ENCODE measurements at regions not wholly inside any gene's neighbourhood (a gene's known extent, or its start where the extent isn't known, plus 50 kb on each side); places are given as distances from the start of the nearest gene placed in this dataset.

GRCh38 chr13:71249011-71249410, 618.0 kb downstream of the DACH1 start:
- no peak for TF ChIP-seq CTCF (conservative IDR thresholded peaks at IDR 0.05; ENCODE audit: low read depth, low read length)
- TF ChIP-seq EZH2 (IDR thresholded peaks at IDR 0.05; ENCODE audit: low read length, unreplicated experiment): no peak
- H3K79me2 ChIP-seq (ENCODE audit: low read length): no peaks in the 10 kb centered on the region
- peak; percentile 41 for DNase-seq
- peak; percentile 82 for ATAC-seq
- H3K9me2 ChIP-seq (replicated peaks; ENCODE audit: low read length): no peaks in the 10 kb centered on the region
- H4K20me1 ChIP-seq (ENCODE audit: low read length): no peaks in the 10 kb centered on the region
- no peak overlapping the region for H3K4me3 ChIP-seq (ENCODE audit: low read length)
- H3K27ac ChIP-seq (ENCODE audit: low read length): no peak overlapping the region
- intact Hi-C loops (cut with micrococcal nuclease): no loop called here
- H3K9ac ChIP-seq (ENCODE audit: low read length): no peak overlapping the region
- no peaks in the 10 kb centered on the region for H3K27me3 ChIP-seq (ENCODE audit: low read length)
- no peaks in the 10 kb centered on the region for H3F3A ChIP-seq (ENCODE audit: low read length, unreplicated experiment)
- H2AFZ ChIP-seq (ENCODE audit: low read length): peak overlapping the region; percentile 30
- no peaks in the 10 kb centered on the region for H3K36me3 ChIP-seq (ENCODE audit: low read depth, low read length)
- peaks cover 19% of the 10 kb centered on the region for H3K4me1 ChIP-seq (ENCODE audit: insufficient read depth, low read length)
- H3K4me2 ChIP-seq (ENCODE audit: low read length): peak overlapping the region; percentile 46; the same call in 1 of the 2 replicates
- CTCF ChIA-PET: no interaction called here
- BruUV-seq (replicated peaks): no TSS peak
- POLR2A ChIA-PET (ENCODE audit: unreplicated experiment): no interaction called here
- no peaks in the 10 kb centered on the region for H3K9me3 ChIP-seq (ENCODE audit: low read length)

GRCh38 chr13:71244161-71244560, 622.8 kb downstream of the DACH1 start:
- Histone ChIP-seq H3K27ac (ENCODE audit: low read length) (no peak overlapping the region), H3F3A (ENCODE audit: low read length, unreplicated experiment) (no peaks in the 10 kb centered on the region), H2AFZ (ENCODE audit: low read length) (no peak overlapping the region), H3K9me3 (ENCODE audit: low read length) (no peaks in the 10 kb centered on the region), H3K4me1 (ENCODE audit: insufficient read depth, low read length) (peaks cover 6% of the 10 kb centered on the region), H3K79me2 (ENCODE audit: low read length) (no peaks in the 10 kb centered on the region), H4K20me1 (ENCODE audit: low read length) (no peaks in the 10 kb centered on the region), H3K9me2 (replicated peaks; ENCODE audit: low read length) (no peaks in the 10 kb centered on the region), H3K9ac (ENCODE audit: low read length) (no peak overlapping the region), H3K36me3 (ENCODE audit: low read depth, low read length) (no peaks in the 10 kb centered on the region), H3K27me3 (ENCODE audit: low read length) (no peaks in the 10 kb centered on the region), H3K4me3 (ENCODE audit: low read length) (no peak overlapping the region), H3K4me2 (ENCODE audit: low read length) (no peak overlapping the region)
- DNase-seq (no peak), ATAC-seq (no peak)
- intact Hi-C loops (cut with micrococcal nuclease): loop anchor here (5.0 kb wide), 1 partner anchor 233 kb away; no protein-coding TSS in a partner anchor
- POLR2A ChIA-PET (ENCODE audit: unreplicated experiment): no interaction called here
- TF ChIP-seq CTCF (conservative IDR thresholded peaks at IDR 0.05; ENCODE audit: low read depth, low read length) (no peak), EZH2 (IDR thresholded peaks at IDR 0.05; ENCODE audit: low read length, unreplicated experiment) (no peak), EZH2phosphoT487 (IDR thresholded peaks at IDR 0.05; ENCODE audit: borderline replicate concordance, low read length) (no peak)
- CTCF ChIA-PET: no interaction called here
- BruUV-seq (replicated peaks): no TSS peak

GRCh38 chr13:71242201-71242600, 624.8 kb downstream of the DACH1 start:
- no peak overlapping the region for H3K9ac ChIP-seq (ENCODE audit: low read length)
- no peaks in the 10 kb centered on the region for H3K9me3 ChIP-seq (ENCODE audit: low read length)
- no peaks in the 10 kb centered on the region for H3K4me1 ChIP-seq (ENCODE audit: insufficient read depth, low read length)
- no peak overlapping the region for H2AFZ ChIP-seq (ENCODE audit: low read length)
- no peaks in the 10 kb centered on the region for H3K9me2 ChIP-seq (replicated peaks; ENCODE audit: low read length)
- no TSS peak for BruUV-seq (replicated peaks)
- H3K4me2 ChIP-seq (ENCODE audit: low read length): no peak overlapping the region
- no peaks in the 10 kb centered on the region for H3K36me3 ChIP-seq (ENCODE audit: low read depth, low read length)
- no peak overlapping the region for H3K27ac ChIP-seq (ENCODE audit: low read length)
- H3K79me2 ChIP-seq (ENCODE audit: low read length): no peaks in the 10 kb centered on the region
- ATAC-seq (no peak), DNase-seq (no peak)
- no peaks in the 10 kb centered on the region for H3K27me3 ChIP-seq (ENCODE audit: low read length)
- ChIA-PET POLR2A (ENCODE audit: unreplicated experiment) (interaction anchor here (0.6 kb wide), 1 partner anchor 158 kb away, joined by 4 read pairs; no protein-coding TSS in a partner anchor), CTCF (interaction anchor here (0.6 kb wide), 1 partner anchor 513 kb away, joined by 3 read pairs; no protein-coding TSS in a partner anchor)
- intact Hi-C loops (cut with micrococcal nuclease): loop anchor here (5.0 kb wide), 1 partner anchor 235 kb away; no protein-coding TSS in a partner anchor
- TF ChIP-seq EZH2 (IDR thresholded peaks at IDR 0.05; ENCODE audit: low read length, unreplicated experiment): no peak
- TF ChIP-seq CTCF (conservative IDR thresholded peaks at IDR 0.05; ENCODE audit: low read depth, low read length): no peak
- TF ChIP-seq EZH2phosphoT487 (IDR thresholded peaks at IDR 0.05; ENCODE audit: borderline replicate concordance, low read length): no peak
- H3F3A ChIP-seq (ENCODE audit: low read length, unreplicated experiment): no peaks in the 10 kb centered on the region
- no peaks in the 10 kb centered on the region for H4K20me1 ChIP-seq (ENCODE audit: low read length)
- H3K4me3 ChIP-seq (ENCODE audit: low read length): no peak overlapping the region
